ENCODE measurements at regions not wholly inside any gene's neighbourhood (a gene's known extent, or its start where the extent isn't known, plus 50 kb on each side); places are given as distances from the start of the nearest gene placed in this dataset.

- H3K4me3 ChIP-seq (ENCODE audit: insufficient read depth, low read depth, low read length) = no peak overlapping the region
- no peaks in the 10 kb centered on the region for H3K4me1 ChIP-seq (ENCODE audit: control insufficient read depth, insufficient read depth, low read length)
- WGBS, 2 experiments = 89 to 90% methylated on average over 8 of the region's 8 CpGs
- no peaks in the 10 kb centered on the region for H3K36me3 ChIP-seq (ENCODE audit: control insufficient read depth, insufficient read depth, low read length)
- H3K27me3 ChIP-seq (ENCODE audit: control insufficient read depth, insufficient read depth, low read length, poor library complexity, severe bottlenecking) = no peaks in the 10 kb centered on the region
- H3K27ac ChIP-seq (ENCODE audit: insufficient read depth, low read depth, low read length, poor library complexity, severe bottlenecking) = no peak overlapping the region
- no peaks in the 10 kb centered on the region for H3K9me3 ChIP-seq (ENCODE audit: control insufficient read depth, low read length)
Observed at GRCh38 chr6:40164345-40164755, 230.1 kb upstream of the MOCS1 start.

GRCh38 chr6:40163924-40164323 is 229.7 kb upstream of the MOCS1 start:
- Histone ChIP-seq H3K27me3 (ENCODE audit: control insufficient read depth, insufficient read depth, low read length, poor library complexity, severe bottlenecking) (no peaks in the 10 kb centered on the region), H3K4me3 (ENCODE audit: insufficient read depth, low read depth, low read length) (no peak overlapping the region), H3K36me3 (ENCODE audit: control insufficient read depth, insufficient read depth, low read length) (no peaks in the 10 kb centered on the region), H3K4me1 (ENCODE audit: control insufficient read depth, insufficient read depth, low read length) (no peaks in the 10 kb centered on the region), H3K27ac (ENCODE audit: insufficient read depth, low read depth, low read length, poor library complexity, severe bottlenecking) (no peak overlapping the region), H3K9me3 (ENCODE audit: control insufficient read depth, low read length) (no peaks in the 10 kb centered on the region)
- 84 to 86% methylated on average over 6 to 7 of the region's 7 CpGs for WGBS, 2 experiments

GRCh38 chr6:40162074-40162473 is 227.8 kb upstream of the MOCS1 start:
- WGBS, 2 experiments = 92 to 94% methylated on average over 5 of the region's 5 CpGs
- Histone ChIP-seq H3K9me3 (ENCODE audit: control insufficient read depth, low read length) (no peaks in the 10 kb centered on the region), H3K27me3 (ENCODE audit: control insufficient read depth, insufficient read depth, low read length, poor library complexity, severe bottlenecking) (no peaks in the 10 kb centered on the region), H3K36me3 (ENCODE audit: control insufficient read depth, insufficient read depth, low read length) (no peaks in the 10 kb centered on the region), H3K4me1 (ENCODE audit: control insufficient read depth, insufficient read depth, low read length) (no peaks in the 10 kb centered on the region), H3K27ac (ENCODE audit: insufficient read depth, low read depth, low read length, poor library complexity, severe bottlenecking) (no peak overlapping the region), H3K4me3 (ENCODE audit: insufficient read depth, low read depth, low read length) (no peak overlapping the region)

GRCh38 chr6:40160826-40161225 is 226.6 kb upstream of the MOCS1 start:
- H3K4me3 ChIP-seq (ENCODE audit: insufficient read depth, low read depth, low read length) = no peak overlapping the region
- no peak overlapping the region for H3K27ac ChIP-seq (ENCODE audit: insufficient read depth, low read depth, low read length, poor library complexity, severe bottlenecking)
- H3K27me3 ChIP-seq (ENCODE audit: control insufficient read depth, insufficient read depth, low read length, poor library complexity, severe bottlenecking) = no peaks in the 10 kb centered on the region
- H3K4me1 ChIP-seq (ENCODE audit: control insufficient read depth, insufficient read depth, low read length) = no peaks in the 10 kb centered on the region
- H3K36me3 ChIP-seq (ENCODE audit: control insufficient read depth, insufficient read depth, low read length) = no peaks in the 10 kb centered on the region
- 93 to 95% methylated on average over 3 of the region's 3 CpGs for WGBS, 2 experiments
- no peaks in the 10 kb centered on the region for H3K9me3 ChIP-seq (ENCODE audit: control insufficient read depth, low read length)

- H3K4me3 ChIP-seq (ENCODE audit: insufficient read depth, low read depth, low read length) = no peak overlapping the region
- no peaks in the 10 kb centered on the region for H3K4me1 ChIP-seq (ENCODE audit: control insufficient read depth, insufficient read depth, low read length)
- WGBS, 2 experiments = 87 to 97% methylated on average over 2 of the region's 2 CpGs
- H3K27me3 ChIP-seq (ENCODE audit: control insufficient read depth, insufficient read depth, low read length, poor library complexity, severe bottlenecking) = no peaks in the 10 kb centered on the region
- H3K9me3 ChIP-seq (ENCODE audit: control insufficient read depth, low read length) = no peaks in the 10 kb centered on the region
- H3K27ac ChIP-seq (ENCODE audit: insufficient read depth, low read depth, low read length, poor library complexity, severe bottlenecking) = no peak overlapping the region
- no peaks in the 10 kb centered on the region for H3K36me3 ChIP-seq (ENCODE audit: control insufficient read depth, insufficient read depth, low read length)
Observed at GRCh38 chr6:40159865-40160264, 225.6 kb upstream of the MOCS1 start.

GRCh38 chr6:40152701-40153436 is 218.6 kb upstream of the MOCS1 start:
- no peaks in the 10 kb centered on the region for H3K27me3 ChIP-seq (ENCODE audit: control insufficient read depth, insufficient read depth, low read length, poor library complexity, severe bottlenecking)
- H3K27ac ChIP-seq (ENCODE audit: insufficient read depth, low read depth, low read length, poor library complexity, severe bottlenecking) = no peak overlapping the region
- no peaks in the 10 kb centered on the region for H3K9me3 ChIP-seq (ENCODE audit: control insufficient read depth, low read length)
- WGBS, 2 experiments = 82 to 88% methylated on average over 8 to 9 of the region's 9 CpGs
- no peak overlapping the region for H3K4me3 ChIP-seq (ENCODE audit: insufficient read depth, low read depth, low read length)
- H3K4me1 ChIP-seq (ENCODE audit: control insufficient read depth, insufficient read depth, low read length) = no peaks in the 10 kb centered on the region
- no peaks in the 10 kb centered on the region for H3K36me3 ChIP-seq (ENCODE audit: control insufficient read depth, insufficient read depth, low read length)

- Histone ChIP-seq H3K4me3 (ENCODE audit: insufficient read depth, low read depth, low read length) (no peak overlapping the region), H3K4me1 (ENCODE audit: control insufficient read depth, insufficient read depth, low read length) (no peaks in the 10 kb centered on the region), H3K36me3 (ENCODE audit: control insufficient read depth, insufficient read depth, low read length) (no peaks in the 10 kb centered on the region), H3K27ac (ENCODE audit: insufficient read depth, low read depth, low read length, poor library complexity, severe bottlenecking) (no peak overlapping the region), H3K27me3 (ENCODE audit: control insufficient read depth, insufficient read depth, low read length, poor library complexity, severe bottlenecking) (no peaks in the 10 kb centered on the region), H3K9me3 (ENCODE audit: control insufficient read depth, low read length) (no peaks in the 10 kb centered on the region)
Observed at GRCh38 chr6:40152196-40152595, 217.9 kb upstream of the MOCS1 start.

- Histone ChIP-seq H3K36me3 (ENCODE audit: control insufficient read depth, insufficient read depth, low read length) (no peaks in the 10 kb centered on the region), H3K27me3 (ENCODE audit: control insufficient read depth, insufficient read depth, low read length, poor library complexity, severe bottlenecking) (no peaks in the 10 kb centered on the region), H3K27ac (ENCODE audit: insufficient read depth, low read depth, low read length, poor library complexity, severe bottlenecking) (no peak overlapping the region), H3K4me3 (ENCODE audit: insufficient read depth, low read depth, low read length) (no peak overlapping the region), H3K9me3 (ENCODE audit: control insufficient read depth, low read length) (no peaks in the 10 kb centered on the region), H3K4me1 (ENCODE audit: control insufficient read depth, insufficient read depth, low read length) (no peaks in the 10 kb centered on the region)
- 89 to 92% methylated on average over 2 of the region's 2 CpGs for WGBS, 2 experiments
Observed at GRCh38 chr6:40148882-40149573, 214.8 kb upstream of the MOCS1 start.

- Histone ChIP-seq H3K9me3 (ENCODE audit: control insufficient read depth, low read length) (no peaks in the 10 kb centered on the region), H3K4me3 (ENCODE audit: insufficient read depth, low read depth, low read length) (no peak overlapping the region), H3K4me1 (ENCODE audit: control insufficient read depth, insufficient read depth, low read length) (no peaks in the 10 kb centered on the region), H3K27me3 (ENCODE audit: control insufficient read depth, insufficient read depth, low read length, poor library complexity, severe bottlenecking) (no peaks in the 10 kb centered on the region), H3K36me3 (ENCODE audit: control insufficient read depth, insufficient read depth, low read length) (no peaks in the 10 kb centered on the region), H3K27ac (ENCODE audit: insufficient read depth, low read depth, low read length, poor library complexity, severe bottlenecking) (no peak overlapping the region)
- 83 to 88% methylated on average over 3 of the region's 3 CpGs for WGBS, 2 experiments
Observed at GRCh38 chr6:40146902-40147301, 212.6 kb upstream of the MOCS1 start.

GRCh38 chr6:40139447-40139846 is 205.2 kb upstream of the MOCS1 start:
- Histone ChIP-seq H3K4me1 (ENCODE audit: control insufficient read depth, insufficient read depth, low read length) (no peaks in the 10 kb centered on the region), H3K27me3 (ENCODE audit: control insufficient read depth, insufficient read depth, low read length, poor library complexity, severe bottlenecking) (no peaks in the 10 kb centered on the region), H3K4me3 (ENCODE audit: insufficient read depth, low read depth, low read length) (no peak overlapping the region), H3K27ac (ENCODE audit: insufficient read depth, low read depth, low read length, poor library complexity, severe bottlenecking) (no peak overlapping the region), H3K36me3 (ENCODE audit: control insufficient read depth, insufficient read depth, low read length) (no peaks in the 10 kb centered on the region), H3K9me3 (ENCODE audit: control insufficient read depth, low read length) (no peaks in the 10 kb centered on the region)
- 90% methylated on average over 2 of the region's 2 CpGs for WGBS, 2 experiments

Data from ectodermal cell (in vitro differentiated cells).